HepG2 (cell line): ENCODE measurements at regions not wholly inside any gene's neighbourhood (a gene's known extent, or its start where the extent isn't known, plus 50 kb on each side); places are given as distances from the start of the nearest gene placed in this dataset.
A peak's percentile ranks its signal among the peaks of the same experiment; 100 is the strongest.

Source experiments
- E2F2 ChIP-seq: sonication (generic); formaldehyde crosslinking; IDR thresholded peaks from 2 replicates; pipeline ENCODE4 v1.4.0; 2020; ENCODE audit warnings: missing genetic modification reagents, borderline replicate concordance
- GABPB1 ChIP-seq: IDR thresholded peaks from 2 replicates; pipeline ENCODE4 v1.6.1; 2016; ENCODE audit warnings: mild to moderate bottlenecking, missing genetic modification reagents, moderate library complexity, missing compliant biosample characterization
- IRF2 ChIP-seq: IDR thresholded peaks from 2 replicates; pipeline ENCODE4 v1.6.1; 2018; ENCODE audit warnings: missing genetic modification reagents, missing compliant biosample characterization
- PAWR ChIP-seq: sonication (generic); formaldehyde crosslinking; IDR thresholded peaks from 2 replicates; pipeline ENCODE4 v1.4.0; 2020; ENCODE audit warnings: missing genetic modification reagents, mild to moderate bottlenecking, borderline replicate concordance
- RBFOX2 ChIP-seq: fragments of 200-400 bp; formaldehyde crosslinking; IDR thresholded peaks from 2 replicates; pipeline ENCODE4 v1.6.1; 2017; ENCODE audit warnings: low read depth, mild to moderate bottlenecking, low read length
- SNAPC4 ChIP-seq: sonication (generic); formaldehyde crosslinking; IDR thresholded peaks from 2 replicates; pipeline ENCODE4 v1.4.0; 2020; ENCODE audit warnings: mild to moderate bottlenecking, missing genetic modification reagents
- SP1 ChIP-seq, 2 experiments: fragments of 450-650 bp in 1 of 2; sonication (generic) in 1 of 2; formaldehyde crosslinking in 1 of 2; IDR thresholded peaks; 2 replicates each; pipeline versions ENCODE4 v1.4.0 to v1.6.1; 2016 to 2020; ENCODE audit warnings: missing genetic modification reagents in 1 of 2
- SP4 ChIP-seq: sonication (generic); formaldehyde crosslinking; IDR thresholded peaks from 2 replicates; pipeline ENCODE4 v1.8.1; 2023; ENCODE audit warnings: mild to moderate bottlenecking, missing genetic modification reagents
- SRSF1 ChIP-seq: fragments of 200-400 bp; formaldehyde crosslinking; optimal IDR thresholded peaks from 2 replicates; pipeline ENCODE3; 2017; ENCODE audit warnings: mild to moderate bottlenecking, low read depth, low read length, moderate library complexity
- SUZ12 ChIP-seq: fragments of 150-350 bp; IDR thresholded peaks from 2 replicates; pipeline ENCODE4 v1.6.1; 2014; ENCODE audit warnings: low read depth, low read length
- ZBTB20 ChIP-seq: sonication (generic); formaldehyde crosslinking; IDR thresholded peaks from 2 replicates; pipeline ENCODE4 v1.8.1; 2023; ENCODE audit warnings: missing genetic modification reagents, low read depth, mild to moderate bottlenecking, borderline replicate concordance
- ZNF260 ChIP-seq: sonication (generic); formaldehyde crosslinking; IDR thresholded peaks from 2 replicates; pipeline ENCODE4 v1.4.0; 2020; ENCODE audit warnings: missing genetic modification reagents, low read depth, mild to moderate bottlenecking, borderline replicate concordance
- ZNF879 ChIP-seq: sonication (generic); formaldehyde crosslinking; IDR thresholded peaks from 2 replicates; pipeline ENCODE4 v1.8.1; 2023; ENCODE audit warnings: missing genetic modification reagents
- ZSCAN20 ChIP-seq: sonication (generic); formaldehyde crosslinking; IDR thresholded peaks from 2 replicates; pipeline ENCODE4 v1.4.0; 2020; ENCODE audit warnings: missing genetic modification reagents, mild to moderate bottlenecking, borderline replicate concordance
- TF ChIP-seq, protein P1 (sequence below): sonication (generic); formaldehyde crosslinking; IDR thresholded peaks from 2 replicates; pipeline ENCODE4 v1.4.0; 2020; ENCODE audit warnings: missing genetic modification reagents, borderline replicate concordance
- TF ChIP-seq, protein P2 (sequence below): sonication (generic); formaldehyde crosslinking; IDR thresholded peaks from 2 replicates; pipeline ENCODE4 v1.8.0; 2022; ENCODE audit warnings: missing genetic modification reagents, low read depth, mild to moderate bottlenecking, borderline replicate concordance

GRCh38 chr7:25862261-25863004 is 289.6 kb upstream of the NFE2L3 start (continued):
- TF ChIP-seq, protein P1, sequence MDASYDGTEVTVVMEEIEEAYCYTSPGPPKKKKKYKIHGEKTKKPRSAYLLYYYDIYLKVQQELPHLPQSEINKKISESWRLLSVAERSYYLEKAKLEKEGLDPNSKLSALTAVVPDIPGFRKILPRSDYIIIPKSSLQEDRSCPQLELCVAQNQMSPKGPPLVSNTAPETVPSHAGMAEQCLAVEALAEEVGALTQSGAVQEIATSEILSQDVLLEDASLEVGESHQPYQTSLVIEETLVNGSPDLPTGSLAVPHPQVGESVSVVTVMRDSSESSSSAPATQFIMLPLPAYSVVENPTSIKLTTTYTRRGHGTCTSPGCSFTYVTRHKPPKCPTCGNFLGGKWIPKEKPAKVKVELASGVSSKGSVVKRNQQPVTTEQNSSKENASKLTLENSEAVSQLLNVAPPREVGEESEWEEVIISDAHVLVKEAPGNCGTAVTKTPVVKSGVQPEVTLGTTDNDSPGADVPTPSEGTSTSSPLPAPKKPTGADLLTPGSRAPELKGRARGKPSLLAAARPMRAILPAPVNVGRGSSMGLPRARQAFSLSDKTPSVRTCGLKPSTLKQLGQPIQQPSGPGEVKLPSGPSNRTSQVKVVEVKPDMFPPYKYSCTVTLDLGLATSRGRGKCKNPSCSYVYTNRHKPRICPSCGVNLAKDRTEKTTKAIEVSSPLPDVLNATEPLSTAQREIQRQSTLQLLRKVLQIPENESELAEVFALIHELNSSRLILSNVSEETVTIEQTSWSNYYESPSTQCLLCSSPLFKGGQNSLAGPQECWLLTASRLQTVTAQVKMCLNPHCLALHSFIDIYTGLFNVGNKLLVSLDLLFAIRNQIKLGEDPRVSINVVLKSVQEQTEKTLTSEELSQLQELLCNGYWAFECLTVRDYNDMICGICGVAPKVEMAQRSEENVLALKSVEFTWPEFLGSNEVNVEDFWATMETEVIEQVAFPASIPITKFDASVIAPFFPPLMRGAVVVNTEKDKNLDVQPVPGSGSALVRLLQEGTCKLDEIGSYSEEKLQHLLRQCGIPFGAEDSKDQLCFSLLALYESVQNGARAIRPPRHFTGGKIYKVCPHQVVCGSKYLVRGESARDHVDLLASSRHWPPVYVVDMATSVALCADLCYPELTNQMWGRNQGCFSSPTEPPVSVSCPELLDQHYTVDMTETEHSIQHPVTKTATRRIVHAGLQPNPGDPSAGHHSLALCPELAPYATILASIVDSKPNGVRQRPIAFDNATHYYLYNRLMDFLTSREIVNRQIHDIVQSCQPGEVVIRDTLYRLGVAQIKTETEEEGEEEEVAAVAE (CRISPR knock-in tag), result peak; percentile 54; the same call in 1 of the 2 replicates
- TF ChIP-seq PAWR (CRISPR knock-in tag) (no peak), SP1 (IDR thresholded peaks at IDR 0.05) (no peak), SP1 (CRISPR knock-in tag; IDR thresholded peaks at IDR 0.05) (peak; percentile 39; the same call in 1 of the 2 replicates), ZBTB20 (CRISPR knock-in tag) (no peak), SNAPC4 (CRISPR knock-in tag) (no peak), IRF2 (no peak), ZSCAN20 (CRISPR knock-in tag) (no peak), ZNF260 (CRISPR knock-in tag) (no peak), SUZ12 (no peak), RBFOX2 (no peak), SP4 (CRISPR knock-in tag) (0 out of 2 replicates have a peak, but pooled peaks have one; percentile 35), E2F2 (CRISPR knock-in tag) (no peak), GABPB1 (CRISPR knock-in tag) (peak; percentile 78), SRSF1 (peak; percentile 77), ZNF879 (no peak)
- TF ChIP-seq, protein P2, sequence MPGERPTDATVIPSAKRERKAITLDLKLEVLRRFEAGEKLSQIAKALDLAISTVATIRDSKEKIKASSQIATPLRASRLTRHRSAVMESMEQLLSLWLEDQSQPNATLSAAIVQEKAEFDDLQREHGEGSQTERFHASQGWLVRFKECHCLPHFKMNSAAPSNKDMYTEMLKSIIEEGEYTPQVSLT (CRISPR knock-in tag), result no peak
